Hindlimb muscle (tissue), 1 donor: ENCODE measurements at regions not wholly inside any gene's neighbourhood (a gene's known extent, or its start where the extent isn't known, plus 50 kb on each side); places are given as distances from the start of the nearest gene placed in this dataset.
"Not testable (repeated sequence)": the region's sequence is repeated elsewhere in the genome, so short reads cannot be mapped to it uniquely, and the experiment has no call there.

ENCODE experiments used
- DNase-seq: peaks from one replicate; pipeline ENCODE4 v3.0.0-alpha.2; 2013

DNA sequence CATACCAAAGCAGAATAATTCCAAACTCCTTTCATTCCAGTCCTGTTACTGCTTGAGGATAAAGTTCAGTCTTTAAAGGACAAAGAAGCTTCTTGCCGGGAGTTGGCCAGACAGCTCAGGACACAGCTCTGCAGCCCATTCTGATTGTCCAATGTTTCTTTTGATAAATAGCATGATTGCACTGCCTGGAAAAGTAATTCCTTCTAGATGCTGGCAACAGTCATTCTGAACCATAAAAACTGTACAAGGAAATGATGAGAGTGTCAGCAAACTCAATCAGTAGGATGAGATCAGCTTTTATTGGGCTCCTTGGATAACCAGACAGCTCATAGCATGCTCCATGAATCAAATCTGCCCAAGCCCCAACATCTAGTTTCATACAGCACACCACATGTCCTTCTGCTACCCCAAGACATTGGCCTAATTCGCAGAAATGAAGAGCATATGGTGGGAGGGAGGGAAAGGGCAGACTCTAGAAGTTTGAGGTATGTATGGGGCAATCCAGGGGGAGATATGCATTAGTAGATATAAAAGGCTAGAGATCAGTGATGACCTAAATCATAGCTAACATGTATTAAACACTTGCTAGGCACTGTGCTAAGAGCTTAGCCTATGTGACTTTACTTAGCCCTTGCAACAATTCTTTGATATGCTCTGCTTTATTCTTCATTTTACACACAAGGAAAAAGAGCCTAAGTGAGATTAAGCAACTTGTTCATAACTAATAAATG, 219.9 kb upstream of the NREP start:
- peak; percentile 21 for DNase-seq

DNA sequence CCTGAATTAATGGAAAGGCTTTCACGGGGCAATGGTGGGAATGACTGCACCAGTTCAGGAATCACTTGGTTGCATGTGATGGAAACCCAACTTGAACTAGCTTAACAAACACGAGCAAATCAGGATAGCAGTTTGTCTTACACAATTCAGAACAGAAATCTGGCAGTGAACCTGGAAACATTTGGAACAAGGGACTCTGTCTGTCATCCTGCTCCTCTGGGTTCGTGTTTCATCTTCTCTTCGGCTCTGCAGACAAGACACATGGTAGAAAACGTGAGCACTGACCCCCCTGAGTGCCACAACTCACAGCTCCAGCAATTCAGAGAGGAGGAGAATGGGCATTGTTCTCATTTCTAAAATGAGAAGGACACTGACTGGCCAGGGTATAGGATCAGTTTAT, 218.1 kb upstream of the NREP start:
- DNase-seq: peak; percentile 64

DNA sequence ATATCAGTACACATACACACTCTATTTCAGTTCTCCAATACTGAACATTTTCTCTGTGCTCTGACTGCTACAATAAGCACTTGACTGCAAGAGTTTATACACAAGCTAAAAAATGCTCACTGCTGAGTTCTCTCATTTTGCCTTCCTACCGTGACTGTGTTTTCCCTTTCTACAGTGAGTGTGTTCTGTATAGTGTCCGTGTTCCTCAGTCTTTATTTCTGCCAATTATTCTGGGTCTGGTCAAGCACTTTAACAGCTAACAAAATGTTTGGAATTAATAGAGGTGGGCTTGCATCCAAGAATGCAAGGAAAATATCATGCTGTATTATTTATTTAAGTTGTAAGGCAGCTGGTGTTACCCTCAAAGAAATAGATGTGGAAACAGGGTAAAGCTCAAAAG, 217.0 kb upstream of the NREP start:
- peak; percentile 44 for DNase-seq

DNA sequence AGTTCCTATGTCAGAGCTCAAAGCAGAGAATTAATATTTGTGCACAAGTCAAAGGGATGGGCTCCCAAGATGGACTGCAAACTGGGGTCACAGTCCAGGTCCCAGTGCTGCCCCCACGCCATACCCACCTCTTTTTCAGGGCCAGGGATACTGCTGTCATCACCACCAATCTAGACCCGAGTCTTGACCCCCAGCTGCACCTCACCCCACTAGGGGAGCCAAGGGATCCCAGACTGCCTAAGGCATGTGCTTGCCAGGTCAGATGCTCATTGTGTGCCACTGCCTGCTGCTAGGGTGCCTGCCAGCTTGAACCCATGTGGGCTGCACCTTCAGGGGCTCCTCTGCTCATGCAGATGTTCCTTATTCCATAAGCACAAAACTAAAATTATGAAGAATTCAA, 215.6 kb upstream of the NREP start:
- no peak for DNase-seq

DNA sequence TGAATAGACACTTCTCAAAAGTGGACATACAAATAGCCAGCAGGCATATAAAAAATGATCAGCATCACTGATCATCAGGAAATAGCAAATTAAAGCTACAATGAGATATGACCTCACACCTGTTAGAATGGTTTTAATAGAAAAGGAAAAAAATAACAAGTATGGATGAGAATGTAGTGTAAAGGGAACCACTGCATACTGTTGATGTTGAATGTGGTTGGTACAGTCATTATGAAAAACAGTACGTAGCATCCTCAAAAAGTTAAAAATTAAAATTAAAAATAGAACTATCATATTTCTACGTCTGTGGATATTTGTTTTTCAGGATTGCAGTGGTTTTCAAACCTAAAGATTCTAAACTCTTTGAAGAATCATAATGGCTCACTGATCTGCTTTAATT, 215.1 kb upstream of the NREP start:
- DNase-seq: no peak

DNA sequence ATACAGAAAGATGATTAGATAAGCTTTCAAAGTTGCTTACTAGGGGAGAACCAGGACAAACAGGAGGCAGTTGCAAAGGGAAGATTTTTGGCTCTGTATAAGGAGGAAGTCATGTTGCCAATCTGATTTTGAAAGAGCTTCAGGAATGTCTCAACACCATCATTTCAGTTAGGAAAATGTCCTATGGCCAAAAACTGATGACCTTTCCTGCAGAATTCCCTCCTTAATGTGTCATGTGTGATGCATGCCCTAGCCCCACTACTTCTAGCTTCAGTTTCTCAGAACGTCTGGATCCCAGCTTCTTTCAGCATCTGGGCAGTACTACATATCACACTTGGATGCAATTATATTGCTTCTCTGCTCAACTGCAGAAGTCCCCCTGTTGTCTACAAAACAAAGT, 211.5 kb upstream of the NREP start:
- DNase-seq: peak; percentile 37

DNA sequence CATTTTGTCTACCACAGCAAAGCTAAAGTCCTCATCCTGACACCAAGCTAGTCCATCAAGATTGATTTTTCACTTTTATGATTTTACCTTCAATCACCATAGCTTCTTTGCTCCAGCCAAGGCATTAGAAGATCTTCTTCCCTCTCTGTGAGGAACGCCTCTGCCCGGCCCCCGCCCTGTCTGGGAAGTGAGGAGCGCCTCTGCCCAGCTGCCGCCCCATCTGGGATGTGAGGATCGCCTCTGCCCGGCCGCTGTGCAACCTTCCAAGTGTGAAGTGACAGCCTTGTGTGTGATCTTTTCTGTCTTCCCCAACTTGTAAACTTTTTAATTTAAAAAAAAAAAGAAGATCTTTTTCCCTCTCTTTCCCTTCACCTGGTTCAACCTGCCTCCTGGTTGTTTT, 210.5 kb upstream of the NREP start:
- DNase-seq: no peak

DNA sequence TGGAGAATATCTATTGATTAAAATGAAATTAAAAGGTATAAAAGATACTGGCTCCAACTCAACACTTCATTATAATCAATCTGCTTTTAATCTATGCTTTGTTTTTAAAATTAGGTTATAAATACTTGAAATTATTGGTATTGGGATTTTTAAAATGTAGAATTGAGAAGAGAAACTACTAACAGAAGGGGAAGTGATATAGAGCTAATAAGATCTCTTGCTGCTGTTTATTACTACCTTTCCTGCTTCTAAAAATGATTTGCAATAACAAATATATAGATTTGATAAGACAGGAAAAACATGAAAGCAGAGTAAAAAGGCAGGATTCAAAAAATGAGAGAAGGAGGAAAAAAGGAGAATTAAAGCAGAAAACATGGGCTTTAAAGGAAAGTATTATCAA, 209.3 kb upstream of the NREP start:
- DNase-seq: no peak

DNA sequence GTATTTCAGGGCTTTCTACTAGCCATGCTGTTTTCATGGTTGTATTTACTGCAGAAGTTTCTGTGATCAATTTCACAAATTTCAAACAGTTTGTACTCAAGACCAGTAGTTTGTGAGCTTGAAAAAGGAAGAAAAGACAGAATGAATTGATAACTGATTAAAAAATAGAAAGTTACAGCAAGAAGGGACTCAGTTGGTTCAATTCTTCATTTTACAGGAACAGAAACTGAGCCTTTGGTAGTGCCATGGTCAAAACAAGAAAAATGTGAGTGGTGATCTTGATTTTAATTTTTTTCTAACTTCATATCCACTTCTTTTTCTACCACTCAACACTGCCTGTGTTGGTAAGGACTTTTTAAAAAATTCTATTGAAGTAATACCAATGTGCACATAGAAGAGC, 206.6 kb upstream of the NREP start:
- DNase-seq: no peak

DNA sequence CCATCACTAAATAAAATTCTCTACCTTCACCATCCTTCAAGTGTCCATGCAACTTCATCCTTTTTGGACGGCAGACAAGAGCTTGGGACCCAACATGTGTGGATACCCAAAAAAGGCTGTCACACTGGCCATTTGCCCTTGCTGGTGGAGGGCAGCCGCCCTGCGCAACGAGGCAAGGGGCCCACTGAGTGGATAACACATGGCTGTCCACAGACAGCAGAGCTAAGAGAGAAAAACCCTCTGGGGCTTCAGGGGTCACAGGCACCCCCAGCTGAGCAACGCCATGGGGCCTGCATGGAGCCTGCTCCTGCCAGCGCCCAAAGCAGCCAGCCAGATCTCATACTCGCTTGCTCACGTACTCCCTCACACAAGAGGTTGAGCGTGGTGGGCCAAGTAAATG, 205.9 kb upstream of the NREP start:
- DNase-seq: no peak

DNA sequence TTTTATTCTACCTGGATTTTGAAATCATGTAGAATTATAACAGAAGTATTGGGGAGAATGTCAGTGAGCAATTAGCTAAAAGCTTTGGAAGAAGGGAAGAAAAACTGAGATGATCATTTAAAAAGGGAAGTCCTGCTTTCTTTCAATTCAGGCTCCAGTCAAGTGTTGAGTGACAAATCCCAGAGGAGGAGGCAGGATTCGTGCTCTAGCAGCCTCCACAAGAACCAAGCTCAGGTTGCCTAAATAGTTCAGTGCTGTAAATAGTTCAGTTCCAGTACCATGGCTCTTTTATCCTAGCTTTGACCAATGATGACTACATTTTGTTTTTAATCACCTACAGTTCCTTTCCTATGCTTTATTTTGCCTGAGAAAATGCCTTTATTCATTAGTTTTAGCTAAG, 204.9 kb upstream of the NREP start:
- DNase-seq: no peak

DNA sequence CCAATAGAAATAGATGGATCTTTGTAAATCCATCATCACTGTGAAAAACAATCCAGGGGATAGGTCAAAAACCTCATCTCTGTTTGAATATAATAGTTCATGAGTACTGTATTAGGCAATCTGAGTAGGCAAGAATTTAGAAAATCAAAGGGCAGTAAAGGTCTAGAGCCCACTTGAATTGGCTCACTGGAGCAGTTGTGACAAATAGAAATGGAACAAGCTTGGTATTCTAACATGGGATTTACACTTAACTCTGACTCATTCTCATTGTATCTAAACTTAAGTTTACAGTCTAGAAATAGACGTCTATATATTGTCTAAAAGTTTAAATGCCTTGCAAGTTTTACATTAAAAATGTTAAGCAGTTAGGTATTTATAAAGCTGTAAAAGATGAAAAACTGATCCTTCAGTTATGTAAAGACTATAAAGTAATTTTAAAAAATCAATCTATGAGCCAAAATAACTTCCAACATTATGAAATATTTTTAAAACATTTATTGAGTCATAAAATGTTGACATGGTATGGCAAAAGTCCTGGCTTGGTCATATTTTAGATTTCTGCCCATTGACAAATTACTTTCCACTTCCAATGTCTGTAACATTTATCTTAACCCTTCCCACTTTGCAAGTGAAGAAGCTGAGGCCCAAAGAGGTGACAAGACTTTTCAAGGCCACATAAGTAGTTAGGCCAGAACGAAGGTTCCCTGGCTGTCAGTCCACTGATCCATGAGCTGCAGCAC, 203.7 kb upstream of the NREP start:
- DNase-seq: no peak

DNA sequence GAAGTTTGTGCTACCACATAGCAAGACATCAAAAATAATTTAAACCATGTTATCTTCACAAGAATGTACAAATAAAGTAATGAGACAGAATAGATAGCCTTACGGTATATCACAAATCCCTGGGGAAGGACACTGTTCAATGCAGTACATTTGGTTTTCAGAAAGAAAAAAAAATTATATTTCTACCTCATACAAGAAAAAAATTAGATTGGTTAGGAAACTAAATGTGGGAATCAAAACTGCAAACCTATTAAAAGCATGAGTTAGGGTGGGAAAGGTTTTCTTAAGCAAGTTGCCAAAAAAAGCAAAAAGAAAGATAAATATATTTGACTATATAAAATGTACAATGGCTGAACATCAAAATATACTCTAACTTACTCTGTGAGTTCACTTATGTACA, 201.9 kb upstream of the NREP start:
- DNase-seq: no peak

DNA sequence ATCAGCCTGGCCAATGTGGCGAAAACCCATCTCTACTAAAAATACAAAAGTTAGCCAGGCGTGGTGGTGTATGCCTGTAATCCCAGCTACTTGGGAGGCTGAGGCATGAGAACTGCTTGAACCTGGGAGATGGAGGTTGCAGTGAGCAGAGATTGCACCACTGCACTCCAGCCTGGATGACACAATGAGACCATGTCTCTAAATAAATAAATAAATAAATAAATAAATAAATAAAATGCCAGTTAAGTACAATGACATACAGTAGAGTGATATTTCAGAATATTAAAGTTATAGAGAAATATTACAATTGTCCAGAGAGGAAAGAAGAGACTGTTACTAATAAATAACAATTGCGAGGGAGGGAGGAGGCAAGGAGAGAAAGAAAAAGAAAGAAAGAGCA, 199.8 kb upstream of the NREP start:
- DNase-seq: not testable (repeated sequence)

DNA sequence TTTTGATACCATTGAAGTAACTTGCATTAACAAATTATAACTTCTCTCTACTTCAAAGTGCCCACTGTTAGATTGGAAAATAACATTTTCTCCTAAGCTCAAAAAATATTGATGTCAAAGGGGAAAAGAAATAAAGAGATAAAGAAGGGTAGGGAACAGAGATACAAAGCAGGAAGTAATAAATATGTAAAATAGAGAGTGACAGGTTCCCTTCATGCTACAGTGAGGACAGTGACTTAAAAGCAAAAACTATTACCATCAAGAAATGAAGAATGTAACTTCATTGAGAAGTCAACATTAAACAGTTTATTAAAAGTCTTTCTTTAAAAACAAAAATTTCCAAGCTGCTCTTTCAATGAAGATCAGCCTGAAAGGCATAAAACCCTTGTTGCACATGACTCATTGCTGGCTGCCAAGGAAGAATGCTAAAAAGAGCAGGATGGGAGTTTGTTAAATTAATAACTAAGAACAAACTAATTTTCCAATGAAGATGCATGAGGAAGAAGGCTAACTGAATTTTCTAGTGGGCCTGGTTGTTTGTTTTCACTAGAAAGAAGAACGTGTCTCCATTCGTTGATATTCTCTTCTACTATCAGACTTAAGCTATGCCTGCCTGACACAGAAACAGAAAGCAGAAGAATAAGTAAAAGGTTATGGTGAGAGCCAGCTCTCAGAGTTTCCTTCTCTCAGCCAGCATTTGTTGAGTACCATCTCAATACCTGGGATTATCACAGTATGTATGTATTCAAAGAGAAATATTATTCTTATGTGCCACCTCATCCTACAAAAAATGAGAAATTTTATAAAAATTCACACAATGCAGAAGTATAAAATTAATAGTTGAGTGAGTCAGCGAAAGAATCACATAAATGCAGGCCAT, 197.8 kb upstream of the NREP start:
- no peak for DNase-seq

DNA sequence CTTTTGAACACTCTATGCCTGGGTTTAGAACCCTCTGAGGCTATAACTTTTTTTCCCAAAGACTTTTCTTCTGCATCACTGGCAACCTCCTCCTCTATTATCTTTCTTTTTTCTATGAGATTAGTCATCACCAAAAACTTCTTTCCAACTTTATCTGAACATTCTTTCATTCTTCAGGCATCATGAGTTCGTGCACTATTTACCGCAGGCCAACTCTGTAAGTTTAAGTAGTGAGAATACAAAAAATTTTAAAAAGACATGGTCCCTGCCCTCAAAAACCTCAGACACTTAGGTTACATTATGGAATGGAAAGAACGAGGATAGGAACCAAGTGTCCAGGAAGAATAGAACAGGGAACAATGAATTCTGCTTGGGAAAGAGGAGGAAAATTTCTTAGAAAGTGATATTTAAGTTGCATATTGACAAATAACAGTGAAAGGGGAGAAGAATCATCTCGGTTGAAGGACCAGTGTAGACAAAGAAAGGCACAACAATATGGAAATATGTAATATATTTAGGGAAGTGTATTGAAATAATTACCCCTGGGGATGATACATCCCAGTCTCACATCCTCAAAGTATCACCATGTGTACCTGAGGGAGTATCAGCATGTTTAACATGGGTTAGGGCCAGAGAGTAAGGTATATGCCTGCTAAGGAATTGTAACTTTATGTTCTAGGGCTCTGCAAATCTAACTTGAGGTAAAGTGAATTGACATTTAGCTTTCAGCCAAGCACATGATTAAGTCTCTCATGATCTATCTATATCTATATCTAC, 196.5 kb upstream of the NREP start:
- no peak for DNase-seq

DNA sequence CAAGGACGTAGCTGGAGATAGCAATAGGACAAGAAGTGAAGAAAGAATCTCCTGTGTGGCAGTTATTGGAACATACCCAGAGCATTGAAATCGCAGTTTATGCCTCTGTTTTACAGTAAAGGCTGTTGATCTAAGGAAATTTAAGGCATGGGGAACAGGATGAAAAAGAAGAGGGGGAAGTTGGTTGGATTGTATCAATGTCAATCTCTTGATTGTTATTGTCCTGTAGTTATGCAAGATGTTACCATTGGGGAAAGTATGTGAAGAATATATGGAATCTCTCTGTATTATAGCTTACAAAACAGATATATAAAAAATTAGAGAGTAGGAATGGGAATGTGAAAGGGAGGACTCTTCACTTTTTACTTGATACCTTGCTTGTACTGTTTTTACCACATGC, 195.6 kb upstream of the NREP start:
- no peak for DNase-seq

DNA sequence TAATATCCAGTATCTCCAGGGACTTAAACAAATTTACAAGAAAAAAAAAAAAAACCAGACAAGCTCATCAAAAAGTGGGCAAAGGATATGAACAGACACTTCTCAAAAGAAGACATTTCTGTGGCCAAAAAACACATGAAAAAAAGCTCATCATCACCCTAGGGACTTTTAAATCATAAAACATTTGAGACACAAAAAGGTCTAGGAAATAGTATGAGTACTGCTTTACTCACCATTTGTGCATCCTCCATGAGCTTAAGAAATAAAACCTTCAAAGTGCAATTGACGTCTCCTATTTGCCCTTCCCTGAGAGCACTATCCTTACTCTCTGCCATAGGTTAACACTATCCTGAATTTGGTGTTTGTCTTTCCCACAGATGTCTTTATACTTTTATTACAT, 193.7 kb upstream of the NREP start:
- DNase-seq: no peak

DNA sequence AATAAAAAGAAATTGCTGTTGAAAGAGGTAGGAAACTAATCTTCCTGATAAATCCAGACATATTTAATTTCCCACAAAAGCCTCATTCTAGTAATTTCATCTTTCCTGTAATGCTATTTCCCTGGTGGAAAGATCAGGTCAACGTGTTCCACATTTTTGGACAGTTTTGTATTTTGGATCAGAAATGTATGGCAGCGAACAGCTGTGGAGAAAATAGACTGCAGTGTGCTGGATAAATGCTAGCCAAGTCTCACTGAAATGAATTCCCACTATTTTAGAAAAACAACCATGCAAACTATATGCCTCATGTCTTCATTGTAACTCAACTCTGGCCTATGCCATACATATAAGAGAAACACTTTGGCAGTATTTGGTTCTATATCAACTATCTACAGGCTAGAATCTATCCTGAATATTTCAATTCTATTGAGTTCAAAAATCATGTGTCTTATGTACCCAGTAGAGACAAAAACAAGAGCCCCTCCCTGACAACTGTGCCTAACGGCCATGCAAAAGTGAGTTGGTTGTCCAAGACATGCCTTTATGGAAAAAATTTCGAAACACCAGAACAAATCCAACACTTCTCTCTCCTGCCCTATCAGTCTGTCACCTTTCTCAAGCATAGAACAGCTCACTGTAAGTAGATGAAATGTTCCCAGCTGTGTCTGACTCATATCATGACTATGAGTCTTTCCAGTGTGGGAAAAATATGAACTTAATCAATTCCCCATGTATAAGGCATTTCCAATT, 191.3 kb upstream of the NREP start:
- peak; percentile 80 for DNase-seq

DNA sequence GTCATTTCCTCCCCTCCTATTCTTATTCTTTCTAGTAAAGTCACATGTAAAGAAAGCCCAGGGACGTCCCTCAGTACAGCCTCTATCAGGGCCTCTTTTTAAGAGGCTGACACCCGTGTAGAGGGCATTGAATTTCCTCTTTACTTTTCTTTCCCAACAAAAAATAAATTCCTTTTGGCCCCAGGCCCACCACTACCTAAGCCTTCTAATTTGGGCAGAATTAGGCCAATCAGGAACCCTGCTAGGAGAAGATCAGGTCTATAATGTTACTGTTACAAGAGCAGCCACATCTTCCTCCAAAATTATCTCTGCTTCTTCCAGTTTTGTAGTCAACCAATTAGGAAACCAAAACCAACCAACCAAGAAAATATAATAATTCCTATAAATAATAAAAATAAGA, 189.6 kb upstream of the NREP start:
- no peak for DNase-seq

DNA sequence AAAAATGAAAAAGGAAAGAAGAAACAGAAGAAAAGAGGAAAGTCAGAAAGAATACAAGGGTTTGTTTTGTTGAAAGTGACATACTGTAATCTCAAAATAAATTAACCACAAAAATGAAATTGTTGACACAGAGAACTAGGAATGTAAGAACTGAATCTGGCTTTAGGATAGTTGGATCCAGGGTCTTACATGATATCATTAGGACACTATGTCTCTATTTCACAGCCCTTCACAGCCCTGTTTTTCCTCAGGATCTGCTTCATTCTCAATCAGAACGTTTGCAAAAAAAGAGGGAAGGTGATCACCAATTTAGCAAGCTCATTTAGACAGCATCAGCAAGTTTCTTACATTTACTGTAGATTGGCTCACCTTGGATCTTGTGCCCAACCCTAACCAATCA, 188.5 kb upstream of the NREP start:
- DNase-seq: no peak
